ENCODE measurements at regions not wholly inside any gene's neighbourhood (a gene's known extent, or its start where the extent isn't known, plus 50 kb on each side); places are given as distances from the start of the nearest gene placed in this dataset.
A peak's percentile ranks its signal among the peaks of the same experiment; 100 is the strongest.

DNA sequence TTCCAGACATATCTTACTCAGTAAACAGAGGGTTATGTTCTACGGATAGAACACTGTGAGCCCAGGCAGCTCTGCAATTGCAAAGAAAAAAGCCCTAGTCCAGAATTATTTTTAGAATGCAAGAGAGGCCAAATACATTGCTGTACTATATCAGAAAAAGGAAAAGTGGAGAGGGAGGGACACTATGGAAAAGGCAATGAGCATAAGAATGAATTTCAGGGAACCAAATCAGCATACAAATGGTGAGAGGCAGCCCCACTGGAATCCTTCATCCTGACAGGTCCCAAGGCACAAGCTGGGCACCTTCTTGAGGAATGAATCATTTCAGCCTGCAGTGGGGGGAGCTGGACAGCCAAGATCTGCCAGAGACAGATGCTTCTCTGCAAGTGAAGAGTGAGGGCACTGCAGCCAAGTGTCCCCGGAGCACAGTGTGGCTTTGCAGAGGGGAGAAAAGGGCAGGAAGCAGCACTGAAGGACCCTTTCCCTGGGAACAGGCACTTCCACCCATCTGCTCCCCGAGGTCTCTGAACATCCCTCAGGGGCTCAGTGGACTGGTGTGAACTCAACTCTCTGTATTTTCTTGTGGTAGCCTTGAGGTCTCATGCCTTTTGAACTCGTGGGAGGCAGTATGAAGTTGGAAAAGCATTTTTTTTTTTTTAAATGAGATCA lies 115.6 kb downstream of the XCL2 start:
- H3K27ac ChIP-seq (ENCODE audit: low read depth, low read length) = no peak overlapping the region

GRCh38 chr1:168427051-168427450 lies 116.7 kb downstream of the XCL2 start:
- H3K27ac ChIP-seq (ENCODE audit: low read depth, low read length) = no peak overlapping the region
- WGBS (ENCODE audit: insufficient coverage) = 67% methylated on average over 1 of the region's 1 CpG
- H3K9me3 ChIP-seq (ENCODE audit: control insufficient read depth, insufficient read depth, low read length) = no peaks in the 10 kb centered on the region
- no peaks in the 10 kb centered on the region for H3K36me3 ChIP-seq (ENCODE audit: control insufficient read depth, insufficient read depth, low read length)
- no peak for DNase-seq (ENCODE audit: low read depth in 4 of 6, low spot score in 6 of 6)
- no peak overlapping the region for H3K4me3 ChIP-seq (ENCODE audit: low read depth, low read length)
- H3K27me3 ChIP-seq (ENCODE audit: control insufficient read depth, insufficient read depth, low read length) = no peaks in the 10 kb centered on the region
- no peaks in the 10 kb centered on the region for H3K4me1 ChIP-seq (ENCODE audit: control insufficient read depth, insufficient read depth, low read length)

More for the DNA sequence above, 115.6 kb downstream of the XCL2 start:
- peak in 2 of 6 donors; percentile 53 to 57 for DNase-seq (ENCODE audit: low read depth in 4 of 6, low spot score in 6 of 6)
- whole genome bisulfite sequencing (ENCODE audit: insufficient coverage) = 67% methylated on average over 1 of the region's 4 CpGs
- Histone ChIP-seq H3K27me3 (ENCODE audit: control insufficient read depth, insufficient read depth, low read length) (no peaks in the 10 kb centered on the region), H3K4me1 (ENCODE audit: control insufficient read depth, insufficient read depth, low read length) (no peaks in the 10 kb centered on the region), H3K4me3 (ENCODE audit: low read depth, low read length) (no peak overlapping the region), H3K9me3 (ENCODE audit: control insufficient read depth, insufficient read depth, low read length) (no peaks in the 10 kb centered on the region), H3K36me3 (ENCODE audit: control insufficient read depth, insufficient read depth, low read length) (no peaks in the 10 kb centered on the region)

GRCh38 chr1:168424281-168424680 lies 119.5 kb downstream of the XCL2 start:
- no peaks in the 10 kb centered on the region for H3K9me3 ChIP-seq (ENCODE audit: control insufficient read depth, insufficient read depth, low read length)
- H3K27me3 ChIP-seq (ENCODE audit: control insufficient read depth, insufficient read depth, low read length) = no peaks in the 10 kb centered on the region
- 80% methylated on average over 1 of the region's 2 CpGs for WGBS (ENCODE audit: insufficient coverage)
- H3K4me3 ChIP-seq (ENCODE audit: low read depth, low read length) = no peak overlapping the region
- no peaks in the 10 kb centered on the region for H3K4me1 ChIP-seq (ENCODE audit: control insufficient read depth, insufficient read depth, low read length)
- no peaks in the 10 kb centered on the region for H3K36me3 ChIP-seq (ENCODE audit: control insufficient read depth, insufficient read depth, low read length)
- DNase-seq (ENCODE audit: low read depth in 4 of 6, low spot score in 6 of 6) = no peak
- no peak overlapping the region for H3K27ac ChIP-seq (ENCODE audit: low read depth, low read length)

- no peaks in the 10 kb centered on the region for H3K4me1 ChIP-seq (ENCODE audit: control insufficient read depth, insufficient read depth, low read length)
- peak in 1 of 6 donors; percentile 72 for DNase-seq (ENCODE audit: low read depth in 4 of 6, low spot score in 6 of 6)
- H3K27me3 ChIP-seq (ENCODE audit: control insufficient read depth, insufficient read depth, low read length) = no peaks in the 10 kb centered on the region
- no peaks in the 10 kb centered on the region for H3K9me3 ChIP-seq (ENCODE audit: control insufficient read depth, insufficient read depth, low read length)
- no peak overlapping the region for H3K4me3 ChIP-seq (ENCODE audit: low read depth, low read length)
- no peaks in the 10 kb centered on the region for H3K36me3 ChIP-seq (ENCODE audit: control insufficient read depth, insufficient read depth, low read length)
- no peak overlapping the region for H3K27ac ChIP-seq (ENCODE audit: low read depth, low read length)
- 75% methylated on average over 1 of the region's 1 CpG for WGBS (ENCODE audit: insufficient coverage)
Measured at GRCh38 chr1:168422203-168422847, 121.5 kb downstream of the XCL2 start.

GRCh38 chr1:168421399-168422004 lies 122.3 kb downstream of the XCL2 start:
- Histone ChIP-seq H3K9me3 (ENCODE audit: control insufficient read depth, insufficient read depth, low read length) (no peaks in the 10 kb centered on the region), H3K4me1 (ENCODE audit: control insufficient read depth, insufficient read depth, low read length) (no peaks in the 10 kb centered on the region), H3K4me3 (ENCODE audit: low read depth, low read length) (no peak overlapping the region), H3K27ac (ENCODE audit: low read depth, low read length) (no peak overlapping the region), H3K27me3 (ENCODE audit: control insufficient read depth, insufficient read depth, low read length) (no peaks in the 10 kb centered on the region), H3K36me3 (ENCODE audit: control insufficient read depth, insufficient read depth, low read length) (no peaks in the 10 kb centered on the region)
- no peak for DNase-seq (ENCODE audit: low read depth in 4 of 6, low spot score in 6 of 6)
- 100% methylated on average over 1 of the region's 3 CpGs for WGBS (ENCODE audit: insufficient coverage)

GRCh38 chr1:168420177-168420576 lies 123.6 kb downstream of the XCL2 start:
- Histone ChIP-seq H3K9me3 (ENCODE audit: control insufficient read depth, insufficient read depth, low read length) (no peaks in the 10 kb centered on the region), H3K27me3 (ENCODE audit: control insufficient read depth, insufficient read depth, low read length) (no peaks in the 10 kb centered on the region), H3K36me3 (ENCODE audit: control insufficient read depth, insufficient read depth, low read length) (no peaks in the 10 kb centered on the region), H3K4me1 (ENCODE audit: control insufficient read depth, insufficient read depth, low read length) (no peaks in the 10 kb centered on the region), H3K27ac (ENCODE audit: low read depth, low read length) (no peak overlapping the region), H3K4me3 (ENCODE audit: low read depth, low read length) (no peak overlapping the region)
- no peak for DNase-seq (ENCODE audit: low read depth in 4 of 6, low spot score in 6 of 6)
- WGBS (ENCODE audit: insufficient coverage) = no CpG with 5 or more reads among the region's 2 CpGs

DNA sequence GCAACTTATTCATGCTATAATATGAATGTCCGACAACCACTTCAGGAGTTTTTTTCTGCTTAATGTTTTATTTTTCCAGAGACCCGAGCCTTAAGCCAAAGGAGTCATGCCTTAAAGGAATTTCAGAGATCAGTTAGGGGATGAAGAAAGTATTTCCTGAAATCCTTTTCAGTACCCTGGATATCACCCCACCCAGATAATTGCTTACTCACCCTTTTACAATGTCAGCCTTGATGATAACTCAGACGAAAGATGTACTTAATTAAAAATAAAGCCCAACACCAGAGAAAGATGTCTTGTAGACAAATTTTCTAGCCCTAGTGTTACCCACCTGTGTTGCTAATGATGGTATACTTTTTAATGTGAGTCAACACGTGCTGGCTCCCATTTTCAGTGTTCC lies 124.1 kb downstream of the XCL2 start:
- Histone ChIP-seq H3K4me1 (ENCODE audit: control insufficient read depth, insufficient read depth, low read length) (no peaks in the 10 kb centered on the region), H3K27me3 (ENCODE audit: control insufficient read depth, insufficient read depth, low read length) (no peaks in the 10 kb centered on the region), H3K4me3 (ENCODE audit: low read depth, low read length) (no peak overlapping the region), H3K9me3 (ENCODE audit: control insufficient read depth, insufficient read depth, low read length) (no peaks in the 10 kb centered on the region), H3K36me3 (ENCODE audit: control insufficient read depth, insufficient read depth, low read length) (no peaks in the 10 kb centered on the region), H3K27ac (ENCODE audit: low read depth, low read length) (no peak overlapping the region)
- WGBS (ENCODE audit: insufficient coverage) = no CpG with 5 or more reads among the region's 4 CpGs
- DNase-seq (ENCODE audit: low read depth in 4 of 6, low spot score in 6 of 6) = no peak

GRCh38 chr1:168416220-168416619 lies 127.6 kb downstream of the XCL2 start:
- H3K27ac ChIP-seq (ENCODE audit: low read depth, low read length) = no peak overlapping the region
- no peak overlapping the region for H3K4me3 ChIP-seq (ENCODE audit: low read depth, low read length)
- DNase-seq (ENCODE audit: low read depth in 4 of 6, low spot score in 6 of 6) = no peak
- no peaks in the 10 kb centered on the region for H3K4me1 ChIP-seq (ENCODE audit: control insufficient read depth, insufficient read depth, low read length)
- no peaks in the 10 kb centered on the region for H3K9me3 ChIP-seq (ENCODE audit: control insufficient read depth, insufficient read depth, low read length)
- H3K36me3 ChIP-seq (ENCODE audit: control insufficient read depth, insufficient read depth, low read length) = no peaks in the 10 kb centered on the region
- 72% methylated on average over 2 of the region's 4 CpGs for WGBS (ENCODE audit: insufficient coverage)
- H3K27me3 ChIP-seq (ENCODE audit: control insufficient read depth, insufficient read depth, low read length) = no peaks in the 10 kb centered on the region

GRCh38 chr1:168414914-168415313 lies 128.9 kb downstream of the XCL2 start:
- 100% methylated on average over 1 of the region's 2 CpGs for WGBS (ENCODE audit: insufficient coverage)
- no peaks in the 10 kb centered on the region for H3K36me3 ChIP-seq (ENCODE audit: control insufficient read depth, insufficient read depth, low read length)
- H3K27ac ChIP-seq (ENCODE audit: low read depth, low read length) = no peak overlapping the region
- H3K4me1 ChIP-seq (ENCODE audit: control insufficient read depth, insufficient read depth, low read length) = no peaks in the 10 kb centered on the region
- no peaks in the 10 kb centered on the region for H3K9me3 ChIP-seq (ENCODE audit: control insufficient read depth, insufficient read depth, low read length)
- no peaks in the 10 kb centered on the region for H3K27me3 ChIP-seq (ENCODE audit: control insufficient read depth, insufficient read depth, low read length)
- no peak for DNase-seq (ENCODE audit: low read depth in 4 of 6, low spot score in 6 of 6)
- no peak overlapping the region for H3K4me3 ChIP-seq (ENCODE audit: low read depth, low read length)

DNA sequence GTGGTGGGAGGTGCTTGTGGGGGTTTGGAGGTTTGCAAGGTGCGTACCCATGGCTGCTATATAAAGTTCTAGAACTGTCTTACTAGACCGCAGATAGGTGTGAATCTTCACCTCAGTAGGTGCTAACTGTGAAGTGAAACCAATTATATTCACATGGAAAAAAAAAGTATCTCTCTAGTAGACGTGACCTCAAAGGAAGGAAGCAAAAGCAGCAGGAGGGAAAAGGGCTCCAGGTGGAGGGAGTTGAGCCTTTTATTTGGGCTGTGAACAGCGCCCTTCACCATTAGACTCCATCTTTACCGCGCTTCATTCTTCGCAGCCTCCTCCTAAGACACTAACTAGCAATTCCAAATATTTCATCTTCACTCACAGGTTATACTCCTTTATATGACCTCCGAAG lies 129.8 kb downstream of the TBX19 start:
- no peaks in the 10 kb centered on the region for H3K4me1 ChIP-seq (ENCODE audit: control insufficient read depth, insufficient read depth, low read length)
- no peaks in the 10 kb centered on the region for H3K27me3 ChIP-seq (ENCODE audit: control insufficient read depth, insufficient read depth, low read length)
- no peaks in the 10 kb centered on the region for H3K9me3 ChIP-seq (ENCODE audit: control insufficient read depth, insufficient read depth, low read length)
- no CpG with 5 or more reads among the region's 8 CpGs for WGBS (ENCODE audit: insufficient coverage)
- H3K36me3 ChIP-seq (ENCODE audit: control insufficient read depth, insufficient read depth, low read length) = no peaks in the 10 kb centered on the region
- no peak overlapping the region for H3K27ac ChIP-seq (ENCODE audit: low read depth, low read length)
- no peak for DNase-seq (ENCODE audit: low read depth in 4 of 6, low spot score in 6 of 6)
- H3K4me3 ChIP-seq (ENCODE audit: low read depth, low read length) = no peak overlapping the region
